Right atrium auricular region (tissue), 2 donors: ENCODE measurements at regions not wholly inside any gene's neighbourhood (a gene's known extent, or its start where the extent isn't known, plus 50 kb on each side); places are given as distances from the start of the nearest gene placed in this dataset.

ENCODE experiments used
- DNase-seq: peaks from one replicate; pipeline ENCODE4 v3.0.0-alpha.2; 2019; ENCODE audit warnings: low spot score
- H3K27ac ChIP-seq, 2 donors: fragments of 200-600 bp; sonication (generic); 1 replicate in 1 of 2; 2 replicates in 1 of 2; pipeline ENCODE4 v1.5.1; 2016 to 2019
- H3K27me3 ChIP-seq, 2 donors: fragments of 200-600 bp; sonication (generic); one replicate each; pipeline versions ENCODE4 v1.5.1 to v1.6.0; 2017 to 2019
- H3K36me3 ChIP-seq: fragments of 200-600 bp; sonication (generic); one replicate; pipeline ENCODE4 v1.5.1; 2016
- H3K4me1 ChIP-seq, 2 donors: fragments of 200-600 bp; sonication (generic); one replicate each; pipeline versions ENCODE4 v1.5.1 to v1.6.0; 2017 to 2019
- H3K4me3 ChIP-seq, 2 donors: fragments of 200-600 bp; sonication (generic); 1 replicate in 1 of 2; 2 replicates in 1 of 2; pipeline ENCODE4 v1.5.1; 2017 to 2019; ENCODE audit warnings: mild to moderate bottlenecking in 1 of 2, moderate library complexity in 1 of 2
- H3K9me3 ChIP-seq, 2 donors: fragments of 200-600 bp; sonication (generic); one replicate each; pipeline ENCODE4 v1.5.1; 2019
- TF ChIP-seq, protein P1 (sequence below), 2 donors: fragments of 200-600 bp; sonication (generic); IDR thresholded peaks; one replicate each; pipeline ENCODE4 v1.5.1; 2019; ENCODE audit warnings: antibody characterized with exemption in 2 of 2

DNA sequence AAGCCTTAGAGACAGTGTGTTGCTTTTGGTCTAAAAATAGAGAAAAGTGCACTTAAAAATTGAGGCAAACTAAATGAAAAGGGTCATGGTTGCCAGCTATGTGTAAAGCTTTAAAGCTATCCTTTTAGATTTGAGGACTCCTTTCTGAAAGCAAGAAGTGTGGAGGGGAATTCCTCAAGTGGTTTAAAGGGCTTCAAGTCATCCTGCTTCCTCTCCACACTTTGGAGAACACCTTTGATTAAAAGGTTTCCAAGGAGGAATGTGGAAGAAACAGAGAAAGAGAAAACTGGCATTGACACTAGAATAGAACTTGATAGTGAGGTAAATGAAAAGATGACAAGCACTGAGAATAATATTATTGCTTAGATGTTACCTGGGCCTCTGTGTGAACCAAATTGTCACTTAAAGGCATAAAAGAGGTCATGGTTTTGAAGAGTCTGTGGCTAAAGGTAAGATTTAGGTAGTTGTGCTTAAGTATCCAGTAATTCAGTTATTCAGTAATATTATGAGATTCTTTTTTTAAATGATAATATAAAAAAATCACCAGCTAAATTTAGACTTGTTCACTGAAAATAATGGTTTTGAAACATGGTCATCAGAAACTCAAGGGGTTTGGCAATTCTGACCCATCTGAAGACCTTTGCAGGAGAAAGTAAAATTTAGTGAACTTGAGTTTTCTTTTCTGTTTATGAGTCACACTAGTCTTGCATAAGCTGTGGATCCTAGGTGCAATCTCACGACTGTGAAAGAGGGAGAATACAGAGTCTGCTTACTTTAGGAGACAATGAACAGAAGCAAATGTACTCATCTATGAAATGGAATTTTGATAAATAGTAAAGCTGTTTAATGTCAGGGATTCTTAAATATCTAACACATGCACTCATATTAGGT is 466.0 kb downstream of the KIF20B start:
- Histone ChIP-seq H3K9me3 (peaks cover 0 to 10% of the 10 kb centered on the region in 2 donors), H3K4me3 (no peak overlapping the region), H3K36me3 (no peaks in the 10 kb centered on the region), H3K27me3 (no peaks in the 10 kb centered on the region), H3K27ac (no peak overlapping the region), H3K4me1 (no peaks in the 10 kb centered on the region)
- TF ChIP-seq, protein P1, sequence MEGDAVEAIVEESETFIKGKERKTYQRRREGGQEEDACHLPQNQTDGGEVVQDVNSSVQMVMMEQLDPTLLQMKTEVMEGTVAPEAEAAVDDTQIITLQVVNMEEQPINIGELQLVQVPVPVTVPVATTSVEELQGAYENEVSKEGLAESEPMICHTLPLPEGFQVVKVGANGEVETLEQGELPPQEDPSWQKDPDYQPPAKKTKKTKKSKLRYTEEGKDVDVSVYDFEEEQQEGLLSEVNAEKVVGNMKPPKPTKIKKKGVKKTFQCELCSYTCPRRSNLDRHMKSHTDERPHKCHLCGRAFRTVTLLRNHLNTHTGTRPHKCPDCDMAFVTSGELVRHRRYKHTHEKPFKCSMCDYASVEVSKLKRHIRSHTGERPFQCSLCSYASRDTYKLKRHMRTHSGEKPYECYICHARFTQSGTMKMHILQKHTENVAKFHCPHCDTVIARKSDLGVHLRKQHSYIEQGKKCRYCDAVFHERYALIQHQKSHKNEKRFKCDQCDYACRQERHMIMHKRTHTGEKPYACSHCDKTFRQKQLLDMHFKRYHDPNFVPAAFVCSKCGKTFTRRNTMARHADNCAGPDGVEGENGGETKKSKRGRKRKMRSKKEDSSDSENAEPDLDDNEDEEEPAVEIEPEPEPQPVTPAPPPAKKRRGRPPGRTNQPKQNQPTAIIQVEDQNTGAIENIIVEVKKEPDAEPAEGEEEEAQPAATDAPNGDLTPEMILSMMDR (IDR thresholded peaks at IDR 0.05), result no peak
- no peak for DNase-seq

DNA sequence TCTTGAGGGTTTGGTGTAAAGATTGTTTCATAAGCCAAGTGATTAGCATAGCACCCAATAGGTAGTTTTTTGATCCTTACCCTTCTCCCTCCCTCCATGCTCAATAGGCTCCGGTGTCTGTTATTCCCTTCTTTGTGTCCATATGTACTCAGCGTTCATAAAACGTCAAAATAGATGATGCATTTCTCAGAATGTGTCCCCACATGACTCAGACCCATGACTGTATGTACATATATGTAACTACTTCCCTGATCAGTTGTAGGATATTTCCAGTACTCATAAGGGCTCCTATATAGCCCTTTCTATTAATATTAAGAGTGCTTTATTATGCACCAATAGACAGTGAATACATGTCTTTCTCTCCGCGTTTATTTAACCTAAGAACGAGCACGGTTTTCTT is 466.9 kb downstream of the KIF20B start:
- Histone ChIP-seq H3K4me1 (no peaks in the 10 kb centered on the region), H3K36me3 (no peaks in the 10 kb centered on the region), H3K9me3 (peaks cover 0 to 10% of the 10 kb centered on the region in 2 donors), H3K27me3 (no peaks in the 10 kb centered on the region), H3K4me3 (no peak overlapping the region), H3K27ac (no peak overlapping the region)
- TF ChIP-seq, protein P1 (IDR thresholded peaks at IDR 0.05), result no peak
- no peak for DNase-seq

DNA sequence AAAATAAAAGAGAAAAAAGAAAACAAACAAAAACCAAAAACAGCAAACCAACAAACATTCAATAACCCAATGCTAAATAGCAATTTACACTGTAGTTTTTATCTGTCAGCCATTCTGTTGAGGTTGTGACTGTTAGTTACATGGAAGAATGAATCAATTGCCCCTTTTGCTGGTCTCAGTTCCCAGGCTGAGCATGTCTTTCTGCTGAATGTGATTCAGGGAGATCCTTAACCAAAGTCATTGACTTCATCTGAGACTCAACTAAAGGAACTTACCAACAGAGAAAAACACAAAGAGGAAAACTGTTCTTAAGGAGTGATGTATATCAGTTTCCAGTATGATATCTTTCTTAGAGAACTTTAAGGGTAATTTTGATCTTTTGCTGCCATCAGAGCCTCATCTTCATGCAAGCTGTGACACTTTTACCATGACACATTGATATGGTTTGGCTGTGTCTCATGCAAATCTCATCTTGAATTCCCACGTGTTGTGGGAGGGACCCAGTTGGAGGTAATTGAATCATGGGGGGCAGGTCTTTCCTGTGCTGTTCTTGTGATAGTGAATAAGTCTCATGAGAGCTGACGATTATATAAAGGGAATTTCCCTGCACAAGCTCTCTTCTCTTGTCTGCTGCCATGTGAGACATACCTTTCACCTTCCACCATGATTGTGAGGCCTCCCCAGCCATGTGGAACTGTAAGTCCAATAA is 469.8 kb downstream of the KIF20B start:
- no peak for DNase-seq
- no peaks in the 10 kb centered on the region for H3K36me3 ChIP-seq
- no peaks in the 10 kb centered on the region for H3K4me1 ChIP-seq
- H3K9me3 ChIP-seq, result peaks cover 0 to 1% of the 10 kb centered on the region in 2 donors
- no peak overlapping the region for H3K4me3 ChIP-seq
- H3K27ac ChIP-seq, result no peak overlapping the region
- TF ChIP-seq, protein P1 (IDR thresholded peaks at IDR 0.05), result no peak
- no peaks in the 10 kb centered on the region for H3K27me3 ChIP-seq

DNA sequence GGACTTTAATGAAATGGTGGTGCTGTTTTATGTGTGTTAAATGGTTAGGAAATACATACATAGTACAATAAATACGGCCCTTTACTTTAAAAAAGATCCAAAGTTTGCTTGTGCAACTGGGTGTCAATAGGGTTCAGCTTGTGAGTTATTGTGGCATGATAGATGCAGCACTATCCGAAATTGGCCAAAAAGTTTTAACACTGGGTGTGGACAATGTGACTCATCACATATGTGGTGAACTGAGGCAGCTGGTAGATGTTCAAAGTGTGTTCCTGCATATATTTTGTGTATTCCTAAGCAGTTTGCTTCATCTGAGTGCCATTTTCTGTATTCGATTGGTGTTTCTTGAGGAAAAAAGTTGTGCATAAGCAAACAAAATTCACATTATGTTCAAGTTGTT is 473.1 kb downstream of the KIF20B start:
- no peaks in the 10 kb centered on the region for H3K36me3 ChIP-seq
- no peaks in the 10 kb centered on the region for H3K4me1 ChIP-seq
- H3K4me3 ChIP-seq, result no peak overlapping the region
- no peaks in the 10 kb centered on the region for H3K9me3 ChIP-seq
- no peaks in the 10 kb centered on the region for H3K27me3 ChIP-seq
- TF ChIP-seq, protein P1 (IDR thresholded peaks at IDR 0.05), result no peak
- no peak for DNase-seq
- H3K27ac ChIP-seq, result no peak overlapping the region

DNA sequence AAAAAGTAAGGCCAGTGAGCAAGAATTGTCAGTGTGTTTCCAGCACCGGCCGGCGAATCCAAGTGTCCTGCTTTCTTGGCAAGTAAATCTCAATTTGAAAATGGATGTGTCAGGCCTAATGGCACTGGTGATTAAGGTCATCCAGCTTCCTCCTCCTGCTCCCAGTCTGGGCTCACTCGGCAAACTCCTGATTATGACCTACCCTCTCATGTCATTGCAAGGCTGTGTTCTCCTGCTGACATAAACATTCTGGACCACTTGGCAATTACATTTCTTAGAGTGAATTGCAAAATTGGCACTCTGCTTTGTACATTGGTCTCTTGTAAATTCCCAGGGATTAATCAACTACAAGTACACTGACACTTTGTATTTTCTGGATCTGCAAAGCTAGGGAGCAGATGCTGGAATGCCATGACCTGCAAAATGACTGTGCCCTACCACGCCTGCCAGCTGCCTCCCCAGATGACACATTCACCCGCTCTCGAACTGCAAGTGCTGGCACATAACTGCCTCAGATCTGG is 473.8 kb downstream of the KIF20B start:
- TF ChIP-seq, protein P1 (IDR thresholded peaks at IDR 0.05), result no peak
- Histone ChIP-seq H3K4me3 (no peak overlapping the region), H3K4me1 (no peaks in the 10 kb centered on the region), H3K36me3 (no peaks in the 10 kb centered on the region), H3K9me3 (no peaks in the 10 kb centered on the region), H3K27ac (no peak overlapping the region), H3K27me3 (no peaks in the 10 kb centered on the region)
- DNase-seq, result peak; percentile 59
